Gastroesophageal sphincter (tissue), 4 donors: ENCODE measurements at regions not wholly inside any gene's neighbourhood (a gene's known extent, or its start where the extent isn't known, plus 50 kb on each side); places are given as distances from the start of the nearest gene placed in this dataset.

Experiments
- ATAC-seq: fragments of 150-250 bp; one replicate; pipeline ENCODE4 v1.9.1; 2016; ENCODE audit warnings: mild to moderate bottlenecking, moderate library complexity
- H3K27ac ChIP-seq, 4 donors: fragments of 200-600 bp; sonication (generic) in 3 of 4; 1 replicate in 3 of 4; 2 replicates in 1 of 4; pipeline ENCODE4 v1.5.1; 2016 to 2019
- H3K27me3 ChIP-seq: fragments of 200-600 bp; sonication (generic); one replicate; pipeline ENCODE4 v1.5.1; 2019
- H3K36me3 ChIP-seq, 2 donors: fragments of 200-600 bp; sonication (generic); one replicate each; pipeline ENCODE4 v1.5.1; 2019; ENCODE audit warnings: control low read depth in 1 of 2
- H3K4me1 ChIP-seq, 3 donors: fragments of 200-600 bp; sonication (generic); 1 replicate in 2 of 3; 2 replicates in 1 of 3; pipeline ENCODE4 v1.5.1; 2016 to 2019; ENCODE audit warnings: control low read depth in 2 of 3
- H3K4me3 ChIP-seq, 2 donors: fragments of 200-600 bp; sonication (generic); one replicate each; pipeline ENCODE4 v1.5.1; 2019; ENCODE audit warnings: mild to moderate bottlenecking in 1 of 2, moderate library complexity in 1 of 2
- H3K9me3 ChIP-seq, 3 donors: fragments of 200-600 bp; sonication (generic); one replicate each; pipeline ENCODE4 v1.5.1; 2017 to 2019; ENCODE audit warnings: control low read depth in 2 of 3
- CTCF ChIP-seq, 4 experiments: fragments of 200-600 bp in 2 of 4; fragments of 450-650 bp in 2 of 4; sonication (generic) in 1 of 4; IDR thresholded peaks; one replicate each; pipeline ENCODE4 v1.5.1; 2017 to 2019; ENCODE audit warnings: antibody characterized with exemption in 4 of 4, mild to moderate bottlenecking in 2 of 4, moderate library complexity in 2 of 4
- EP300 ChIP-seq: sonication (generic); formaldehyde crosslinking; IDR thresholded peaks from one replicate; pipeline ENCODE4 v1.6.1; 2017; ENCODE audit warnings: antibody characterized with exemption, mild to moderate bottlenecking
- POLR2A ChIP-seq, 2 donors: fragments of 450-650 bp; IDR thresholded peaks; one replicate each; pipeline ENCODE4 v1.6.1; 2017; ENCODE audit warnings: antibody characterized with exemption in 2 of 2, mild to moderate bottlenecking in 2 of 2, moderate library complexity in 1 of 2
- POLR2AphosphoS5 ChIP-seq: sonication (generic); formaldehyde crosslinking; IDR thresholded peaks from one replicate; pipeline ENCODE4 v1.6.1; 2017; ENCODE audit warnings: antibody characterized with exemption
- WGBS, 2 donors: methylation state at CpG; one replicate each; pipeline ENCODE4 v1.1.5; 2018; ENCODE audit warnings: low coverage in 1 of 2; 5-methylcytosine and 5-hydroxymethylcytosine counted together

DNA sequence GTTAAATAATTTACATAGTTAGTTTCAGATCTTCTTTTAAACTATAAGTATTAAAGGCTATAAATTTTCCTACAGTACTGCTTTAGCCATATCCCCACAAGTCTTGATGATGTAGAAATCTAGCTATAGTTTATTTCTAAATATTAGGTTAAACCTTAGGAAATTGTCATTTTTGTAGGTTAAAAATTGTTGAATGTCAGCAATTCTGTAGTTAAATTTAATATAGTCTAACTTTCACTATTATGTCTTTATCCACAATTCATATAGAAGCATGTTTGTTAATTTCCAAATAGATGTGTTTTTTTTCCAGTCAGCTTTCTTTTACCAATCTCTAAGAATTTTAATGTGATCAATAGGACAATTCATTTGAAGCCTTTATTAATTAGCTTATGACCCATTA lies 199.7 kb downstream of the ETAA1 start:
- Histone ChIP-seq H3K36me3 (no peaks in the 10 kb centered on the region), H3K27ac (no peak overlapping the region), H3K4me3 (no peak overlapping the region), H3K4me1 (no peaks in the 10 kb centered on the region), H3K9me3 (peaks cover 0 to 9% (median 0%) of the 10 kb centered on the region in 3 donors), H3K27me3 (no peaks in the 10 kb centered on the region)
- no peak for ATAC-seq
- no peak for TF ChIP-seq POLR2AphosphoS5
- no peak for TF ChIP-seq POLR2A (IDR thresholded peaks at IDR 0.05)
- no peak for TF ChIP-seq CTCF (IDR thresholded peaks at IDR 0.05)
- TF ChIP-seq EP300, result no peak

DNA sequence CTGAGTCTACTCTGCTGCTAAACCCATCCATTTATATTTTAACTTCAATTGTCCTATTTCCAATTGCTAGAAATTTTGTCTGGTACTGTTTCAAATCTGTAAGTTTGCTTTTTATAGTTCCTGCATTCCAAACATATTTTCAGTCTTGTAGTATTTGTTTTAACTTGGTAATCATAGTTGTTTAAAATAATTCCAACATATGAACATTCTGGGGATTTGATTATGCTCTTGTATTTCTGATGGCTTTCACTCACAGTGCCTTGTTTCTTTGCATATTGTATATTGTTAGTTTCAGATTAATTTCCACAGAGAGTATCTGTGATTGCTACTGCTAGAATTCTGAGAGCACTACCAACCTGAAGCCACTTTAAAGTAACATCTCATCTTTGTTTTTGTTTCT lies 202.4 kb downstream of the ETAA1 start:
- Histone ChIP-seq H3K9me3 (peaks cover 0 to 5% (median 0%) of the 10 kb centered on the region in 3 donors), H3K27me3 (no peaks in the 10 kb centered on the region), H3K36me3 (no peaks in the 10 kb centered on the region), H3K27ac (no peak overlapping the region), H3K4me3 (no peak overlapping the region), H3K4me1 (no peaks in the 10 kb centered on the region)
- TF ChIP-seq EP300, result no peak
- no peak for TF ChIP-seq CTCF (IDR thresholded peaks at IDR 0.05)
- TF ChIP-seq POLR2AphosphoS5, result no peak
- TF ChIP-seq POLR2A (IDR thresholded peaks at IDR 0.05), result no peak
- ATAC-seq, result no peak

DNA sequence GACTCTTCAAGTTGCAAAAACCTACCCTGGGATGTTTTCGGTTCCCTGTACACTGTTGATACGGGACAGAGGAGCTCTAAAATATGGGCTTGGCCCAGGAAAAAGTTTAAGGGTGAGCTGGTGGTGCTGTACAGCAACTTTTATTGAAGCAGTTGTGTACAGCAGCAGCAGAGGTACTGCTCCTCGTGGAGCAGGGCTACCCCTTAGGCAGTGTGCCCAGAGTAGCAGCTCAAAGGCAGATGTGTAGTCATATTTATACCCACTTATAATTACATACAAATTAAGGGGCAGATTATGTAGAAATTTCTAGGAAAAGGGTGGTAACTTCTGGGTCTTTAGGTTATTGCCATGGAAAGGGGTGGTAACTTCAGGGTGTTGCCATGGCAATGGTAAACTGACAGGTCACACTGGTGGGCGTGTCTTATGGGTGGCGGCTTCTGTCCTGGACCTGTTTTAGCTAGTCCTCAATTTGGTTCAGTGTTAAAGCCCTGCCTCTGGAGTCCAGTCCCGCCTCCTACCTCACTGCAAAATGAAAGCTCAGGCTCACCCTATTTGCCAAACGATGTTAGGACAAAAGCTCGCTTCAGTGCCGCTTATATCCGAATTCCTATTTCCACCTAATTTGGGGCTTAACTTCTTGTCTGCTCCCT lies 203.2 kb downstream of the ETAA1 start:
- H3K36me3 ChIP-seq, result no peaks in the 10 kb centered on the region
- H3K27ac ChIP-seq, result no peak overlapping the region
- no peak overlapping the region for H3K4me3 ChIP-seq
- H3K4me1 ChIP-seq, result no peaks in the 10 kb centered on the region
- WGBS, 2 donors, result 76 to 80% methylated on average over 6 to 10 of the region's 10 CpGs
- H3K27me3 ChIP-seq, result no peaks in the 10 kb centered on the region
- ATAC-seq, result no peak
- no peak for TF ChIP-seq CTCF (IDR thresholded peaks at IDR 0.05)
- no peak for TF ChIP-seq EP300
- no peak for TF ChIP-seq POLR2AphosphoS5
- no peak for TF ChIP-seq POLR2A (IDR thresholded peaks at IDR 0.05)
- H3K9me3 ChIP-seq, result peaks cover 0 to 5% (median 0%) of the 10 kb centered on the region in 3 donors

DNA sequence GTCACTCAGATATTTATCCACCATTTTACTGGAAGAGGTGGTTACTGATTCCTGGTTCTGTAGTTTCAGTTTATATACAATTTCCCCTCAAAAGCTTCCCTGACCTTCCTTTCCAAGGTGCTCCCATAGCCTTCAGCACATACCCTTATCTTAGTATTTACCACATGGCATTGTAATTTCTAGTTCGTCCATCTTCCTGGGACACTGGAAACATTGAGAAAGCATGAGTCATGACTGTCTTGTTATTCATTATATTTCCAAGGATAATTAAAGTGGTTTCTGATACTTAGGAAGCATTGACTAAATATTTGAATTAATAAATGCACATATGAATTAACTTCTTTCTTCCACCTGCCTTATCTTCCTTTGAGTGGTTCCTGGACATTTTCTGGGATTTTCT lies 203.8 kb downstream of the ETAA1 start:
- Histone ChIP-seq H3K9me3 (peaks cover 0 to 5% (median 0%) of the 10 kb centered on the region in 3 donors), H3K4me3 (no peak overlapping the region), H3K4me1 (no peaks in the 10 kb centered on the region), H3K36me3 (no peaks in the 10 kb centered on the region), H3K27ac (no peak overlapping the region), H3K27me3 (no peaks in the 10 kb centered on the region)
- ATAC-seq, result no peak
- TF ChIP-seq POLR2A (IDR thresholded peaks at IDR 0.05) (no peak), POLR2AphosphoS5 (no peak), EP300 (no peak), CTCF (IDR thresholded peaks at IDR 0.05) (no peak)
- 36 to 50% methylated on average over 1 of the region's 1 CpG for WGBS, 2 donors

DNA sequence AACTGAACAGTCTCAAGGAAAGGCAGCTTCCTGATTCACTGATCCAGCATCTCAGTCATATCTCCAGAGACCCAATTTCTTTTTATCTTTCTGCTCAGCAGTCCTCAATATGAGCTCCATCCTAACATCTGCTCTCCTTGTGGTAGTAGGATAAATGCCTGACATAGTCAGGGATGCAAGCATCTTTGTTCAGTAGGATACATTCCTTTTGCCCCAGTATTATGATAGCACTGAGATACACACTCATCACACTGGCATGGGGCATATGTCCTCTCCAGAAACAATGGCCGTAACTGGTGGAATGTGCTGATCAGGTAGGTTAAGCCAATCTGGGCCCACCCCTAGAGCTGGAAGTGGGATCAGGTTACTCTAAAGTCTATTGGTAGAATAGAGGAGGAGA lies 207.2 kb downstream of the ETAA1 start:
- H3K4me3 ChIP-seq, result no peak overlapping the region
- H3K9me3 ChIP-seq, result no peaks in the 10 kb centered on the region
- H3K36me3 ChIP-seq, result no peaks in the 10 kb centered on the region
- H3K27me3 ChIP-seq, result no peaks in the 10 kb centered on the region
- no peak for TF ChIP-seq CTCF (IDR thresholded peaks at IDR 0.05)
- no peak for TF ChIP-seq EP300
- TF ChIP-seq POLR2A (IDR thresholded peaks at IDR 0.05), result no peak
- TF ChIP-seq POLR2AphosphoS5, result no peak
- no peak for ATAC-seq
- H3K4me1 ChIP-seq, result no peaks in the 10 kb centered on the region
- 100% methylated on average over 1 of the region's 1 CpG; no CpG with 5 or more reads in 1 of the 2 donors for WGBS, 2 donors
- no peak overlapping the region for H3K27ac ChIP-seq
